Omental fat pad (tissue), 3 donors: ENCODE measurements at regions not wholly inside any gene's neighbourhood (a gene's known extent, or its start where the extent isn't known, plus 50 kb on each side); places are given as distances from the start of the nearest gene placed in this dataset.

Experiments
- ATAC-seq: fragments of 150-250 bp; one replicate; pipeline ENCODE4 v1.9.1; 2016; ENCODE audit warnings: mild to moderate bottlenecking, moderate library complexity; ENCODE audit not compliant: low FRiP score
- DNase-seq: peaks from one replicate; pipeline ENCODE4 v3.0.0-alpha.2; 2019; ENCODE audit warnings: low spot score
- CTCF ChIP-seq, 3 donors: fragments of 450-650 bp; IDR thresholded peaks; one replicate each; pipeline ENCODE4 v1.5.1; 2016 to 2017; ENCODE audit warnings: antibody characterized with exemption in 3 of 3, mild to moderate bottlenecking in 3 of 3, moderate library complexity in 2 of 3

DNA sequence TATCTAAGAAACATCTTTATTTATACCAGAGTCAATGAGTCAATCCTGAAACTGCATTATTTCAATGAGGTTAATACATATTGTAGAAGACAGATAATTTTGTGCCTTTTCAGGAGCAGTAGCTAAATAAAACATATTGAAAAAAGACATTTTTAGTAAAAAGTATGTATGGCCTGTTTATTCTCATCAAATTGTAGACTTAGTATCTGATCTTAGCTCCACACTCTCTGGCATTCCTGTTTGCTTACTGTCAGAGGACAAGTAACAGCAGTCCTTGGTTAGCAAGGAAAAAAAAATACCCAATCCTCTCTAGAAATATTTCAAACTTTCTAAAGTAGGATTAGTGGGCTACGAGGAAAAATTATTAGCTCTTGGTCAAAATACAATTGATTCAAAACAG, 50.5 kb upstream of the GUCY1A1 start:
- TF ChIP-seq CTCF (IDR thresholded peaks at IDR 0.05), result no peak
- ATAC-seq (no peak), DNase-seq (no peak)

DNA sequence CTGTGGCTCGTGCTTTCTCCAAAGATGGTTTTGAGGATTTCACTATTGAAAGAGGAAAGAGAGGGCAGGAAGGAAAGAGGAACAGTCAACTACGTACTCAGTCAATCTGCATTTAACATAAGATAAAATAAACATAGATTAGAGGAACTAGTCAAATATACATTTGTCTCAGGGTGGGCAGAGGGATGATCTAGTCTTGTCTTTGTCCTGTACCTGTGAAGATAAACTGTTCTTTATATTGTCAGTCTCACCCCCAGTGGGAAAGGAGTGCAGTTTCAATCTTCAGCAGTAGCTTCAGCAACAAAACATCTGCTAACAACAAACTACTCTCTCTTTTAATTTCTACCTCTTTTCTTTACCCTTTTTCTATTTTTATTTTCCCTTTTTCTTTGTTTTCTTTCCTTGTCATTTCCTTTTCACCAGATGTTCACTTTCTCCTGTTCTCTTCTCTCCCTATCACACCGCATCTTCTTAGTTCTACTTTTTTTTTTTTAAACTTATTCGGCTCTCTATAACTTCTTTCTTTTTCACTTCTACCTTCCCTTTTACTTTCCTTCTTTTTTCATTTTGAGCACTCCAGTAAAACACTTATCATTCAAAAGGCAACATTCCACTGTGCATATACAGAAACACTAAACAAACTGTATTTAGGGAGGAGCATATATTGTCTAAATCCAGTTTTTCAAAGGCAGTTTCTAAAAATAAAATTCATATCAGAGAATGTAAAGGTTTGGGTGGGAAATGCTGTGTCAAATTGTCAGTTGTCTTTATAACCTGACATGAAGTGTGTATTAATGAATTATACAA, 51.4 kb upstream of the GUCY1A1 start:
- ATAC-seq, result no peak
- no peak for DNase-seq
- TF ChIP-seq CTCF (IDR thresholded peaks at IDR 0.05), result no peak

DNA sequence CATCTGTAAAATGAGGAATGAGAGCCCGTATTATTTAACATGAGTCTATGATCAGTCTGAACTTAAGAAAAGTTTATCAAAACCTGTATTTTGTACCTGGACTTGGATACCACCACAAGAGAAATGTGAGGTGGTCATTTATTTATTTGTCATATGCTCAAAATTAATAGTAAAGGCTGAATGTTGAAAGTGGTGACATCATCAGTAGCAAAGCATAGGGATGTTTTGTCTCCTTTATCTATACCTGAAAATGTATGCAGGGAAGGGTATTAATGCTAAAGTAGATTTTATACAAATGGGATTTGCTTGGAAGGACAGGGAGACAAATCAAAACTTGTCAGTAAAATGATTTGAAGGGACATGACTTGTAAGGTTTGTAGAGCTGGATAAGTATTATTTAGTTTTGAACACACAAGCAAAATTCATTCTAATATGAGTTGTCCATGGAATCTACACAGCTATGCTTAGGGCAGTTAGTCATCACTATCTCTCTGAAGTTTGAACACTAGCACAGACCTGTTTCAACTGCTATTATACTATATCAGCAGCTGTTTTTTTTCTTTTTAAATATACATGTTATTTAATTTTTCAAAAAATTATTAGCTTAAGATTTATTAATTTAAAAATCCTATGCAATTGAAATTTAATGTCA, 52.4 kb upstream of the GUCY1A1 start:
- DNase-seq (no peak), ATAC-seq (no peak)
- TF ChIP-seq CTCF (IDR thresholded peaks at IDR 0.05), result no peak

DNA sequence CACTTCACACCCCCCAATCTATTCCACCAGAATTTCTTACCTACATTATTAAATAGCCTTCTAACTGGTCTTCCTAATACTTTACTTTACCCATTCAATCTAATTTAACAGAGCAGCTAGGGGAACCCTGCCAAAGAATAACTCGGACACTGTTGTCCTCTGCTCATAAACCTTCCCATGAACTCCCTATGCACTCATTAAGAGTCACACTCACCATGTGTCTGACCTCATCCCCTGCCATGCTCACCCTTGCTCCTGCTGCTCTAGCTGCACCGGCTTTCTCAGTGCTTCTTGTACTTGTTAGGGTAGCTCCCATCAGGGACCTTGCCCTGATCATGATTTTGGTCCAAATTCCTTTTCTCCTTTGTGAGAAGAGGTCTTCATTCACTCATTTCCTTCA, 54.6 kb upstream of the GUCY1A1 start:
- no peak for TF ChIP-seq CTCF (IDR thresholded peaks at IDR 0.05)
- ATAC-seq (no peak), DNase-seq (no peak)

GRCh38 chr4:155611501-155611900, 55.1 kb upstream of the GUCY1A1 start:
- DNase-seq (no peak), ATAC-seq (no peak)
- no peak for TF ChIP-seq CTCF (IDR thresholded peaks at IDR 0.05)

GRCh38 chr4:155610143-155610542, 56.5 kb upstream of the GUCY1A1 start:
- no peak for TF ChIP-seq CTCF (IDR thresholded peaks at IDR 0.05)
- no peak for ATAC-seq
- no peak for DNase-seq
